GM13977 (cell line): ENCODE measurements at regions not wholly inside any gene's neighbourhood (a gene's known extent, or its start where the extent isn't known, plus 50 kb on each side); places are given as distances from the start of the nearest gene placed in this dataset.
"Not testable (repeated sequence)": the region's sequence is repeated elsewhere in the genome, so short reads cannot be mapped to it uniquely, and the experiment has no call there.

Experiments used
- DNase-seq: peaks from one replicate; pipeline ENCODE4 v3.0.0; 2012; ENCODE audit warnings: low spot score
- in situ Hi-C: fragments of 300-500 bp; cut with MboI; formaldehyde crosslinking; loops from one replicate; pipeline ENCODE4 v1.12.0; 2022; ENCODE audit warnings: low sequenced_read_pairs, low pct_unique_long_range_greater_than_20kb, mixed read lengths, inconsistent platforms; ENCODE audit not compliant: unreplicated experiment
- TF ChIP-seq, protein P1 (sequence below): IDR thresholded peaks from 2 replicates; pipeline ENCODE4 v1.5.1; 2012; ENCODE audit warnings: mild to moderate bottlenecking, control low read depth; ENCODE audit not compliant: insufficient read depth; ENCODE audit errors: extremely low read depth, missing control alignments

DNA sequence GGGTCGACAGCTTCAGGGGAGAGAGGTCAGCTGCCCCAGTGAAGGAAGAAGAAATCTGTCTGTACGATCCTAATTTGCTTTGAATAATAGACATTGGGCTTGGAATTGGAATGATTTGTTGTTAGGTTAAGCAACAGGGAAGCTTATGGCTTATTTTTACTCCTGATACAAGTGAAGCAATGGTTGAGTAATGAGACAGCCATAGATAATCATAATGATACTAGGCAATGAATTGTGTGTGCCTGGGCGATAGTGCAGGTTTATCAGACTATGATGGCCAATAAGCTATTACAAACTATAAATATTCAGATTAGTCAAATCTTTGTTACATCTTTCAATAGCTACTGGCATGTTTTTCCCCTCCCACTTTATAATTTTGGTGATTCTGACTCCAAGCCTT, 140.9 kb upstream of the CDIN1 start:
- TF ChIP-seq, protein P1, sequence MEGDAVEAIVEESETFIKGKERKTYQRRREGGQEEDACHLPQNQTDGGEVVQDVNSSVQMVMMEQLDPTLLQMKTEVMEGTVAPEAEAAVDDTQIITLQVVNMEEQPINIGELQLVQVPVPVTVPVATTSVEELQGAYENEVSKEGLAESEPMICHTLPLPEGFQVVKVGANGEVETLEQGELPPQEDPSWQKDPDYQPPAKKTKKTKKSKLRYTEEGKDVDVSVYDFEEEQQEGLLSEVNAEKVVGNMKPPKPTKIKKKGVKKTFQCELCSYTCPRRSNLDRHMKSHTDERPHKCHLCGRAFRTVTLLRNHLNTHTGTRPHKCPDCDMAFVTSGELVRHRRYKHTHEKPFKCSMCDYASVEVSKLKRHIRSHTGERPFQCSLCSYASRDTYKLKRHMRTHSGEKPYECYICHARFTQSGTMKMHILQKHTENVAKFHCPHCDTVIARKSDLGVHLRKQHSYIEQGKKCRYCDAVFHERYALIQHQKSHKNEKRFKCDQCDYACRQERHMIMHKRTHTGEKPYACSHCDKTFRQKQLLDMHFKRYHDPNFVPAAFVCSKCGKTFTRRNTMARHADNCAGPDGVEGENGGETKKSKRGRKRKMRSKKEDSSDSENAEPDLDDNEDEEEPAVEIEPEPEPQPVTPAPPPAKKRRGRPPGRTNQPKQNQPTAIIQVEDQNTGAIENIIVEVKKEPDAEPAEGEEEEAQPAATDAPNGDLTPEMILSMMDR: no peak
- no peak for DNase-seq

DNA sequence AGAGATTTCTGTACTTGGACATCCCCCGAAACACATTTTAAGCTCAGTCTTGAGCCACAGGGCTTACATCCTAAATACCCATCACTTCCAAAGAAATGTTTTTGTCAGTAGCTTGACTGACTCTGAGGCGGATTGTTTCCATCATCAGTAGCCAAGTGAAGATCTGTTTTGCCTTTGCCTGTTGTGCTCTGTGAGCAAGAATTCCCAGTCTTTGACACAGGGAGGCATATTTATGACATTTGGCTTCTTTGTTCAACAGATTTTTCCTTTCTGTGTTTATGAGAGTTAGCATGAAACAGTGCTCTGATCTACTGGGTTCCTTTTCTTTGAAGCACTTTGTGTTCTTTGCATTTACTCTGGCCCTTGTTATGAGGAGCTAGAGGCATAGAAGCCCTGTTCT, 132.1 kb upstream of the CDIN1 start:
- DNase-seq: no peak
- TF ChIP-seq, protein P1: no peak
- in situ Hi-C loops: no loop called here

More for the DNA sequence above, 140.9 kb upstream of the CDIN1 start:
- in situ Hi-C loops: no loop called here

DNA sequence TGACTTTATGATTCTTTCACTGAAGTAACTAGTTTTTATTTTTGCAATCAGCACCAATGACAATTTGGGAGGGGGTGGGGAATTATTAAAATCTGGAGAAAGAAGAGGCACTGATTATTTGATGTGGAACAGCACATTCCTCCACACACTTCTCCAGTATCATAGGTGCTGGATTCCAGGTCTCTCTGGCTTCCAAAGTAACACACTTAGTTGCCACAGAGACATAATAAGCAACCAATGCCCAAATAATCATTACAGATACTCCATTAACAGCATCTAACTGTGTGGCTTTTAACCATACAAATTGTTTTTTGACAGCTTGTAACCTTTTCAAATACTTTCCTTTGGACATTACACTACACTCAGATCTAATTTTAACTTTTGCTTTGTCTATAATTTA, 131.0 kb upstream of the CDIN1 start:
- in situ Hi-C loops: no loop called here
- TF ChIP-seq, protein P1: no peak
- DNase-seq: no peak

DNA sequence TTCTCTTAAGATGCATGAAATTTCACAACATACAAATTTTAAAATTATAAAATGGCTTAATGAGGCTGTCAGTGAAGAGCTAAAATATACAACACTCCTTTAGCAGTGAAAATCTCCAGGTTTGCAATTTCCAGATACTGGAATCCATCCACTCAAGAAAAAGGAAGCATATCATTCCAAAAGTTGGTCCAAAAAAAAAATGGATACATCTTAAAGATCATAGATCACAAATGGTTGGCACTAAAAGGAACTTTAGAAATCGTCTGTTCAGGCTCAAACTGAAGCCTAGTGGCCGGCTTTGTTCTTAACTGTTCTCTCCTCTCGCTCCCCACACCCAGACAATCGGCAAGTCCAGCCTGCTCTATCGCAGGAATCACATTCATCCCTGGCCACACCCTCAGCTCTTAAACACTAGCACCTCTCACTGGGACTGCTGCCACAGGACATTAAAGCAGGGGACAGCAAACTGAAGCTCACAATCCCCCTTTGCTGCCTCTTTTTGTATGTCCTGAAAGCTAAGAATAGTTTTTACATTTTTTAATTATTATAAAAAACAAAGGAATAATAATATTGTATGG, 130.3 kb upstream of the CDIN1 start:
- TF ChIP-seq, protein P1: no peak
- no peak for DNase-seq
- in situ Hi-C loops: no loop called here

DNA sequence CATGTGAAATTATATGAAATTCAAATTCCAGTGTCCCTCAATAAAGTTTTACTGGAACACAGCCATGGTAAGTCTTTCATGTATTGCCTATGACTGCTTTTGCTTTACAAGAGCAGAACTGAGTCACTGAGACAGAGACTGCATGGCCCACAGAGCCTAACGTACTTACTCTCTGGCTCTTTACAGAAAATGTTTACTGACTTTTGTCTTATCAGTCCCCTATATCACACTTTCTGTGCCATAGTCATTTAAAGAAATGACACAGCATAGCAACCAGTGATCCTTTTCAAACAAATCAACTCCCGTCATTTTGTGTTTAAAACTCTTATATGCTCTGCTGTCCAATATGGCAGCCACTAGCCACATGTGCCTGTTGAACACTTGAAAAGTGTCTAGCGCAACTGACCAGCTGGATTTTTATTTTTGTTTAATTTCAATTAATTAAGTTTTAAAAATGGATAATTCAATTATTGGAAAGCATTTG, 129.7 kb upstream of the CDIN1 start:
- TF ChIP-seq, protein P1: no peak
- in situ Hi-C loops: no loop called here
- DNase-seq: no peak

DNA sequence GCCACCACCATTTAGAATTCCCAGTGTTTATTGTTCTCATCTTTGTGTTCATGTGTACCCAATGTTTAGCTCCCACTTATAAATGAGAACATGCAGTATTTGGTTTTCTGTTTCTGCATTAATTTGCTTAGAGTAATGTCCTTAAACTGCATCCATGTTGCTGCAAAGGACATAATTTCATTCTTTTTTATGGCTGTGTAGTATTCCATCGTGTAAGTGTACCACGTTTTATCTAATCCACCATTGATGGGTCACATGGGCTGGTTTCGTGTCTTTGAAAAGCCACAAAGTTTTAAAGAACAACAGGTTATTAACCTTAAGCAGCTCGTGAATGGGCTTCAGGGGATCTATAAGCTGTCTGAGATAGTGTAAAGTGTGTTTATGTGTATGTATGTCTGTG, 125.2 kb upstream of the CDIN1 start:
- in situ Hi-C loops, DNase-seq: not testable (repeated sequence)

DNA sequence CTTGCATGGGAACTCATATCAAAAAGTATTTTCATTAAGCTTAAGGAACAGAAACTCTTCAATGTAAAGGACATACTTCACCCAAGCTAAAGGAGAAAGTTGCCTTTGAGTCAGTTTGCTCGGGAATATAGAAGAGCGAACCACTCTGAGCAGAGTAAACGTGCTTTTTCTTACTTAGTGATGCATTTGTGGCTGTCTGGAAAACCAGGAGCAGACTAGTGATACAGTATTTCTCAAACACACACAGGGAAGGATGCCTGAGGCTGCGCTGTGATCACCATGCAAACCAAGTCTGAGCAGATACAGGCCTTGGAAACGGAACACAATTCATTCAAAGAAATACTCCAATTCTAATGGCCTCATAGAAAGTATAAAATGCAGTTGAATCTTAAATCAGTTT, 121.0 kb upstream of the CDIN1 start:
- TF ChIP-seq, protein P1: no peak
- in situ Hi-C loops: no loop called here
- DNase-seq: no peak
